Hindlimb muscle (tissue), 1 donor: ENCODE measurements at regions not wholly inside any gene's neighbourhood (a gene's known extent, or its start where the extent isn't known, plus 50 kb on each side); places are given as distances from the start of the nearest gene placed in this dataset.
"Not testable (repeated sequence)": the region's sequence is repeated elsewhere in the genome, so short reads cannot be mapped to it uniquely, and the experiment has no call there.

Experiments used
- DNase-seq: peaks from one replicate; pipeline ENCODE4 v3.0.0-alpha.2; 2013

DNA sequence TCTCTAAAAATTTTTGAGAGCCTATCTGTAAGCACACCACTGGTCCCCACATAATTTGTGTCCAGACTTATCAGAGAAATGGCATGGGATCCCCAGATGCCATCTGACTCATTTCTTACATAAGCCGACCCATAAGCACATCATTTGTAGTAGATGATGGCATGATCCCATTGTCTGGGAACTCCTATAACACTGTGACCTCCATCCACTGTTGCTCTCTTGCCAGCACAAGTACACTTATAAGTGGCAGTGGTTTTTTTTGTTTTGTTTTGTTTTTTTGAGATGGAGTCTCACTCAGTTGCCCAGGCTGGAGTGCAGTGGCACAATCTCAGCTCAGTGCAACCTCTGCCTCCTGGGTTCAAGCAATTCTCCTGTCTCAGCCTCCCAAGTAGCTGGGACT, 350.7 kb upstream of the ZFHX3 start:
- not testable (repeated sequence) for DNase-seq

DNA sequence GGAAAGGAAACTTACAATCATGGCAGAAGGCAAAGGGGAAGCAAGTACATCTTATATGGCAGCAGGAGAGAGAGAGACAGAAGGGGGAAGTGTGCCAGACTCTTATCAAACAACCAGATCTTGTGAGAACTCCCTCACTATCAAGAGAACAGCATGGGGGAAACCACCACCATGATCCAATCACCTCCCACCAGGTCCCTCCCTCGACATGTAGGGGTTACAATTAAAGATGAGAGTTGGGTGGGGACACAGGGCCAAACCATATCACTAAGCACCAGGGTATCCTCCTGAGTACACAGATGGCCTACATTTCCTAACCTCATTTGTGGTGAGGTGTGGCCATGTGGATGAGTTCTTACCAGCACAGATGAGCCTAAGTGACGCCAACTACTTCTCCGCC, 348.6 kb upstream of the ZFHX3 start:
- no peak for DNase-seq

DNA sequence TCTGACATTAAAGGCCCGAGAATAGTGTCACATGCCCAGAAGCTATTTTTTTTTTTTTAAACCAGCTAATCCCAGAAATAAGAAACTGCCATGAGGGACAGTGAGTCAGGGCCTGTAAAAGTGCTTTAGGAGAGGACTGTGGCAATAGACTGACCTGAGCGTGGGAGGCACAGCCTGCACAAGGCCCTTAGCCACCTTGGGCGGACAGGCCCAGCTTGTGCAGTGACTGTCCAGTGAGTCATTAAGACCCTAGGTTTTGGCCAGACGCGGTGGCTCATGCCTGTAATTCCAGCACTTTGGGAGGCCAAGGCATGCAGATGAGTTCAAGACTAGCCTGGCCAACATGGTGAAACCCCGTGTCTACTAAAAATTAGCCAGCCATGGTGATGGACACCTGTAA, 343.0 kb upstream of the ZFHX3 start:
- no peak for DNase-seq

GRCh38 chr16:73390491-73390890, 342.6 kb upstream of the ZFHX3 start:
- no peak for DNase-seq

DNA sequence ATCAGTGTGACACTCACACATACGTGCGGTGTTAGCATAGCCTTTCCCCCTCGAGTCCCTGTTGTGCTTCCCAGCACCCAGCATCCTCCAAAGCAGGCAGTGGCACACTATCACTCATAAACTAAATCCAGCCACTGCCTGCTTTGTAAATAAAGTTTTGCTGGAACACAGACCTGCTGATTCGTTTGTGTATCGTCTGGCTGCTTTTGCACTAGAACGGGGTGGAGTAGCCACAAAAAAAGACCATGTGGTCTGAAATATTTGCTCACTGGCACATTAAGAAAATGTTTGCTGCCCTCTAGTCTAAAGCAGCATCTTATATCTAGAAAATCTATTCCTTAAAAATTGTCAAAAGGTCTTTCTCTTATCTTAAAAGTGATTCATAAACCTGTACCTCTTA, 341.2 kb upstream of the ZFHX3 start:
- no peak for DNase-seq

DNA sequence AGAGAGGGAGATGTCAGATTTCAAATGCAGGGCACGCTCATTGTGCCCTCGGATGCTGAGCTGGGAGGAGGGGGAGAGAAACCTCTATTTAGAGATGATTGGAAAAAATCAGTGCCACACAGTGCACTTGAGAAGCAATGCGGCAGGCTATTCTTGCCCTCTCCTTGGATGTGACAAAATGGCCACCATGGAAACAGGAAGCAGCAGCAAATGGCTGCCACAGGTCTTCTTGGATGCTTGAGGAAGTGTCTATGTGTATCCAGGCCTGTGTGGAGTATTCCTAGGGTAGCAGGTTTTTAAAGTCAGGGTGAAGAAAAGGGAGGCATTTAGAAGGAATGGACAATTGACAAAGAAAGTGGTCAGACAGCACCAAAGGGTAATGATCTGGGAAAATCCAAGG, 340.1 kb upstream of the ZFHX3 start:
- no peak for DNase-seq

- DNase-seq = no peak
Observed at GRCh38 chr16:73385696-73386095, 337.8 kb upstream of the ZFHX3 start.

DNA sequence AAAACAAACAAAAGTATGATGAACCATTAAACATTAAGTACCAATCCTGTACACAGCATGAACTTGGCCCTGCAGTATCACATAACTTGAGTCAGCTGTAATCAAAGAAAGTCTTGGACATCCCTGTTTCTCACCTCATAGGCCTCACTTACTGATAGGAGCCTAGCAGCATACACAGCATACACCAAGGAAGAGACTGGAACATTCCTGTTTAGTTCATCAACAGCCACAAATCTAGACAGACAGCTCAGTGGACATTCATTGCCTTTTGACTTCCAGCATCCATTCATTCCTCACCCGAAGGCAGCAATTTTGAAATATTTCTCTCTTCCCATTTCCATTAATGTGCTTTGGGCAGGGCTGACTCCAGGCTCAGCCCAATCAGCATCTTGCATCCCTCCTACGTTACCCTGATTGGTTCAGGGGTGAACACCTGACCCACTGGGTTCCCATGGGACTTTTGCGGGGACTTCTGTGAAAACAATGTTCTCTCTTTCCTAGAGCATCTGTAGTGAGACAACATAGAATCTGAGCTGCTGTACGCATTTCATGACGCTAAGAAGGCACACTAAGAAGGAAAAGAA, 336.7 kb upstream of the ZFHX3 start:
- no peak for DNase-seq

GRCh38 chr16:73383988-73384365, 336.0 kb upstream of the ZFHX3 start:
- no peak for DNase-seq

GRCh38 chr16:73383195-73383987, 335.5 kb upstream of the ZFHX3 start:
- no peak for DNase-seq

DNA sequence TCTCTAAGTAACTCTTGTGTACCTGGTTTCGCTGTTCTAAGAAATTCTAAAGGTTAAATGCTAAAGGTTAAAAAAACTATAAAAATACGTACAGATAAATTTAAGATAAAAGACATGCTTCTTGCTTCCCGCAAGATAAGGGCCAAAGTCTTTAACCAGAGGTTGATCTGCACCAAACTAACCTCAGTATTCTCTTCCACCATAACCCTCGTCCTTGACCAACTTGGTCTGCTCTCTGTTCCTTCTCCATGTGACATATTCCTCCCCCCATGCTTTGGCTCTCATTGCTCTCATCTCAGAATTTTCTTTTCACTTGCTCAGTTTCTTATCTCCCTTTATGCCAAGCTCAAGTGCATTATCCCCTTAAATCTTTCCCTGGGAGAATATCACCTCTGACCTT, 330.5 kb upstream of the ZFHX3 start:
- DNase-seq = no peak

DNA sequence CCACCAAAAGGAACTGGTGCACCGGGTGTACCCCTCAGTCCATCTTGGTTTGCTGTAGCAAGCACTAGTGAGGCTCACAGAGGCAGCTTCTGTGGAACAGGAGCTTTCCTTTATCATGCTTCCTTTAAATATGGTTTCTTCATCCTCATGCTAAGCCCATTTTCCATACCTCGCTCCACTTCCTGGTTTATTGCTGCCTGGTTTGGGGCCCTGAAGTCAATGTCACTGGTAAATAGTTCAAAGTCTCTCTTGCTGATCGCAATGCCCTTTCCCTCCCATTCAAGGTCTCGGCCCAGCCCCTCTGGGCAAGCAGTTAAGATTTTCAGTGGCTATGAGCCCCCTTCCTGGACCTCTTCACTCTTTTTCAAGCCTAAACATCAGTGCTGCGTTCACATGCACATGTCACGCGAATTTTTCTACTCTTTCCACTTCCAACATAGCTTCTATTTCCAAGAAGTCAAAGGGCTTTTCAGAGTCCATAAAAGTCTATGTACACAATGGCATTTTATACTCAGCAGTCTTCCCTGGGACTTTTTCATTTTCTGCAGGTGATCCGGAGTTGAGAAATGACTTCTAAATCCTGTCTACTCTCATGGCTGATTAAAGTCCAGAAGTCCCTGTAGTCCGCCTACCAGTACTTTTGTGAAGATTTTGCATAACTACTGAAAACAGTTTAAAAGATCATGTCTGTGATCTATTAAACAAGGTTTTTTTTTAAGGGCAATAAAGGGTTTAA, 323.8 kb upstream of the ZFHX3 start:
- no peak for DNase-seq

DNA sequence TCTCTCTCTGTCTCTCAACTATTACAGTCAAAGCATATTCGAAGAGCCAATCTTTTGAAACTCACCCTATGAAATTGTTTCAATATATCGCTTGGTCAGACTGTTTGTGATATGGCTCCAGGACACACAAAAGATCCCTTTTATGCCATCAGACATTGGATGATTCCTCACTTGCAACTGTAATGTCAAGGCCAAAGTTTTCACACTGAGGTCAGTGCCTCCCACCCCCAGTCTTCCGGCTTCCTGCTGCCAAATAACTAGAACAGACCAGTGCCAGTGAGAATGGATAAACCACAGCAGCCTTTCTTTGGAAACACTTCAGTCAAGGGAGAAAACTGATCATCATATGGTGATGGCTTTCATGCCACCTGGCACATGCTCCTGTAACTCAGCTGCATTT, 321.9 kb upstream of the ZFHX3 start:
- no peak for DNase-seq

DNA sequence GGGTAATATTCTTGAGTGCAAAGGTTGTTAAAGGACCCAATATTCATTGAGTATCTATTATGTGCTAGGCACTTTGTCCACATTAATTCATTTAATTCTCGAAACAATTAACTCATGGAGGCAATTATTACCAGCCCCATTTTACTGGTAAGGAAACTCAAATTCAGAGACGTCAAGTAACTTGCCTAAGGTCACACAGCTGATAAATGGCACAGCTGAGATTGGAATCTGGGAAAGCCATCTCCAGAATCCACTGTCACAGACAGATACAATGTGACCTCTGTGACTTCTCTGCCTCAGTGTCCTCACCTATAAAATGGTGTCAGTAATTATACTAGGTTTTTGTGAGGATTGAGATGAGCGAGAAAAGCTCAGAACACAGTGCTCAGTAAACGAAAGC, 320.8 kb upstream of the ZFHX3 start:
- no peak for DNase-seq

- DNase-seq = no peak
Observed at GRCh38 chr16:73365016-73365551, 317.2 kb upstream of the ZFHX3 start.

- DNase-seq = no peak
Observed at GRCh38 chr16:73364413-73364812, 316.5 kb upstream of the ZFHX3 start.

DNA sequence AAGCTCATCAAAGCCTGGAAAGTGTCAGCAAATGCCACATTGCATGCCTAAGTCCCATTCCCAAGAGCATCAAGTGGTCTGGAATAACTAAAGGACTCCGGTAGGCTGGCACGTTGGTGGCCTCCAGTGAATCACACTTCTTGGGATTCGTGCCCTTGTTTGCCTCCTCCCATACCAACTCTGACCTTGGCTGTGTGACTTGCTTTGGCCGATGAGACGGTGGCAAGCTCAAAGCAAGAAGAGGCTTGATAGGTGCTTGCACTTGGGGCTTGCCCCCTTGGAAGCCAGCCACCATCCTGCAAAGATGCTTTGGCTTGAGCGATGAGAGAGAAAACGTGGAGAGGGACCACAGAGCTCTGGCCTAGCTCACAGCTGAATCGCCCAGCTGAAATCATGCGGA, 313.1 kb upstream of the ZFHX3 start:
- DNase-seq = no peak

DNA sequence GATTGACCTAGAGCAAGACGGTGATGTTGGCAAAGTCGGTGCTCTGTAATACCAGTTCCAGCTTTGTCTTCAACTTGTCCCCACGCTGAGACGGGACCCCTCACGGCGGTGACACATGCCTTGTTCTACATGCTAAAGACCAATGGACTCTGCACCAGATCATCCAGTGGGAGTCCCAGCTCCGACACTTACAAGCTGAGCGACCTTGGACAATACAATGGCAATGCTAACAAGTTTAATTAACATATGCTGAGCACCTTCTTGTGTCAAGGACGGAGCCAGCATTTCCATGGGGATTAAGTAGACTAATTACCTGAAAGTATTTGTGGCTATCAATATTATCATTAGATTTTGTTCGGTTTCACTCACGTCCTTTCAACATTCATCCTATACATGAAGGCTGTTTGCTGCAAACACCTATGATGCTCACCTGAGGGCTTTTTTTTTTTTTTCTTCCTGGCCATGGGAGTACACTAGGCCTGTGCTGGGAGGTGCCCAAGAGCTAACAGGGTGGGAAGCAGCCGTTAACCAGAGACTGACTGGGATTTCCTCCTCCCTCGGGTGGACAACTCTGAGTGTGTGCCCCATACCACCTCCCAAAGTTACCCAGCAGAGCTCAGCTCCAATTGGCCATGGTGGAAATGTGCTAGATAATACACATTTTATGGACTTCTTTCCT, 308.6 kb upstream of the ZFHX3 start:
- DNase-seq = no peak

DNA sequence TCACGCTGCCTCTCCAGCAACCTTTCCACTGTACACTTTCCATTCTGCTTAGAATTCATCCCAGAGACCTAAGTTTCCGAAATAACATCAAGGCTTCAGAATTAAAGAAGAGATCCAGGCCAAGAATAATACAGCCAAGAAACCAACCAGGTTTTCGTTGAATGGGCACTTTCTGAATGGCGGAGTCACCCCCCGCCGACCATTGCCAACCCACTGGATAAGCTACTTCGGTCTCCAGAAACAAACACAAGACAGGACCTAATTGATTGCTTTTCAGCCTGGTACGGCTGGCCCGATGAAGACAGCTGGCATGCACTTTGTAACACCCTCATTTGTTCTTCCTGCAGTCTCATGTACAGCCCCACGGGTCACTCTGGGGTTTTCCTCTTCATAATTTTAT, 308.1 kb upstream of the ZFHX3 start:
- no peak for DNase-seq

DNA sequence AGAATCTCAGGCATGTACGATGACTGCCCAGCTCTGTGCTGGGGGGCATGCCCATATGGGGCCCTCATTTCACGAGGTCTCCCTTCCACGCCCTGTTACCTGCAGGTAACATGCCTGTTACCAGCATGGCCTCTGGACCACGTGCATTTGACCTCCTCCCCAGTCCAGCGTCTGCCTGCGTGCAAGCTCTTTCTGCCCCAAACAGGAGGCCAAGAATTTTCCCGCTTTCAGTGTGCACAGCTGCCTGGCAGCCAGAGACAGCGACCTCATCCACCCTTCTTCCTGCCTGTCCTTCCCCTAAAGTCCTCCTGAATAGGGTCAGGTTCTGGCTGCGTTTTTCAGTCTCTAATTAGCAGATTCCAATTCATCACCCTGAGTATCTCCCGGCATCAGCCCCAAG, 306.5 kb upstream of the ZFHX3 start:
- no peak for DNase-seq

- DNase-seq = no peak
Observed at GRCh38 chr16:73350707-73351452, 303.0 kb upstream of the ZFHX3 start.
